ENCODE measurements at regions not wholly inside any gene's neighbourhood (a gene's known extent, or its start where the extent isn't known, plus 50 kb on each side); places are given as distances from the start of the nearest gene placed in this dataset.
A peak's percentile ranks its signal among the peaks of the same experiment; 100 is the strongest.

DNA sequence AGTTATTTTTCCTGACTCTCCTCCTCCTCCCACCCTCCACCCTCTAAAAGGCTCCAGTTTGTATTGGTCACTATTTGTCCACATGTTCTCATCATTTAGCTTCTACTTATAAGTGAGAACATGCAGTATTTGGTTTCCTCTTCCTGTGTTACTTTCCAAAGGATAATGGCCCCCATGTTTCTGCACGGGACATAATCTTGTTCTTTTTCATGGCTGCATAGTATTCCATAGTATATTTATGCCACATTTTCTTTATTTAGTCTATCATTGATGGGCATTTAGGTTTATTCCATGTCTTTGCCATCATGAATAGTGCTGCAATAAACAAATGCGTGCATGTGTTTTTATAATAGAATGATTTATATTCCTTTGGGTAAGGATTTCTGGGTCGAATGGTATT lies 167.3 kb upstream of the GRID2 start:
- DNase-seq = no peak
- Histone ChIP-seq H3K4me2 (no peak overlapping the region), H3K36me3 (ENCODE audit: low read depth) (no peaks in the 10 kb centered on the region), H2AFZ (no peak overlapping the region), H3K9me3 (ENCODE audit: insufficient read depth, low read depth) (no peaks in the 10 kb centered on the region), H3K4me3 (no peak overlapping the region), H3K27me3 (ENCODE audit: insufficient read depth, low read depth) (no peaks in the 10 kb centered on the region), H3K9me2 (ENCODE audit: insufficient read depth) (no peaks in the 10 kb centered on the region), H3F3A (ENCODE audit: insufficient read depth, low read depth) (no peaks in the 10 kb centered on the region), H3K4me1 (replicated peaks; ENCODE audit: insufficient read depth) (no peaks in the 10 kb centered on the region), H4K20me1 (ENCODE audit: insufficient read depth) (no peaks in the 10 kb centered on the region), H3K27ac (no peak overlapping the region), H3K79me2 (ENCODE audit: low read depth) (no peaks in the 10 kb centered on the region)
- no TSS peak for BruUV-seq (replicated peaks)
- ChIA-PET POLR2A (ENCODE audit: unreplicated experiment) (no interaction called here), CTCF (no interaction called here)
- TF ChIP-seq, protein P1, sequence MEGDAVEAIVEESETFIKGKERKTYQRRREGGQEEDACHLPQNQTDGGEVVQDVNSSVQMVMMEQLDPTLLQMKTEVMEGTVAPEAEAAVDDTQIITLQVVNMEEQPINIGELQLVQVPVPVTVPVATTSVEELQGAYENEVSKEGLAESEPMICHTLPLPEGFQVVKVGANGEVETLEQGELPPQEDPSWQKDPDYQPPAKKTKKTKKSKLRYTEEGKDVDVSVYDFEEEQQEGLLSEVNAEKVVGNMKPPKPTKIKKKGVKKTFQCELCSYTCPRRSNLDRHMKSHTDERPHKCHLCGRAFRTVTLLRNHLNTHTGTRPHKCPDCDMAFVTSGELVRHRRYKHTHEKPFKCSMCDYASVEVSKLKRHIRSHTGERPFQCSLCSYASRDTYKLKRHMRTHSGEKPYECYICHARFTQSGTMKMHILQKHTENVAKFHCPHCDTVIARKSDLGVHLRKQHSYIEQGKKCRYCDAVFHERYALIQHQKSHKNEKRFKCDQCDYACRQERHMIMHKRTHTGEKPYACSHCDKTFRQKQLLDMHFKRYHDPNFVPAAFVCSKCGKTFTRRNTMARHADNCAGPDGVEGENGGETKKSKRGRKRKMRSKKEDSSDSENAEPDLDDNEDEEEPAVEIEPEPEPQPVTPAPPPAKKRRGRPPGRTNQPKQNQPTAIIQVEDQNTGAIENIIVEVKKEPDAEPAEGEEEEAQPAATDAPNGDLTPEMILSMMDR (conservative IDR thresholded peaks at IDR 0.05) = no peak
- no peak for TF ChIP-seq EZH2 (IDR thresholded peaks at IDR 0.05; ENCODE audit: low read depth)
- intact Hi-C loops (cut with micrococcal nuclease; ENCODE audit: unreplicated experiment) = no loop called here

DNA sequence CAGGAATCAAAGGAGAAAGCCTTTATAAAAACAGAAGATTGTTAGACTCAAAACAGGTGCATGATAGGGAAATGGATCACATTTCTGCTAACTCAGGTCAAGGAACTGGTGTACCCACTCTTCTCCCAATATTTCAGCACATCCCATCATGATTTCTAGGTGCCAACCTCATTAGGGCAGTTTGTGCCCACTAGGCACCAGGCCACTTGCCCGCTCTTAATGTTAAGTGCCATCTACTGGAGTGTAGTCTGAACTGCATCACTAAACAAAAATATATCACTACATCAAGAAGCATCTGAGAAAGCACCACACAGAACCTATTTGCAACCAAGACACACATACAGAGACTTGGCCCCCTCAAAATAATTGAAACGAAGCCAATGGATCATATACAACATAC lies 140.4 kb upstream of the GRID2 start:
- intact Hi-C loops (cut with micrococcal nuclease; ENCODE audit: unreplicated experiment) = no loop called here
- Histone ChIP-seq H2AFZ (no peak overlapping the region), H4K20me1 (ENCODE audit: insufficient read depth) (no peaks in the 10 kb centered on the region), H3K4me2 (no peak overlapping the region), H3K27me3 (ENCODE audit: insufficient read depth, low read depth) (no peaks in the 10 kb centered on the region), H3K4me1 (replicated peaks; ENCODE audit: insufficient read depth) (no peaks in the 10 kb centered on the region), H3K9me2 (ENCODE audit: insufficient read depth) (no peaks in the 10 kb centered on the region), H3K27ac (no peak overlapping the region), H3K79me2 (ENCODE audit: low read depth) (no peaks in the 10 kb centered on the region), H3F3A (ENCODE audit: insufficient read depth, low read depth) (no peaks in the 10 kb centered on the region), H3K9me3 (ENCODE audit: insufficient read depth, low read depth) (no peaks in the 10 kb centered on the region), H3K36me3 (ENCODE audit: low read depth) (no peaks in the 10 kb centered on the region), H3K4me3 (no peak overlapping the region)
- CTCF ChIA-PET = no interaction called here
- BruUV-seq (replicated peaks) = no TSS peak
- POLR2A ChIA-PET (ENCODE audit: unreplicated experiment) = no interaction called here
- TF ChIP-seq, protein P1 (conservative IDR thresholded peaks at IDR 0.05) = peak; percentile 44; the same call in 1 of the 2 replicates
- no peak for TF ChIP-seq EZH2 (IDR thresholded peaks at IDR 0.05; ENCODE audit: low read depth)
- no peak for DNase-seq

DNA sequence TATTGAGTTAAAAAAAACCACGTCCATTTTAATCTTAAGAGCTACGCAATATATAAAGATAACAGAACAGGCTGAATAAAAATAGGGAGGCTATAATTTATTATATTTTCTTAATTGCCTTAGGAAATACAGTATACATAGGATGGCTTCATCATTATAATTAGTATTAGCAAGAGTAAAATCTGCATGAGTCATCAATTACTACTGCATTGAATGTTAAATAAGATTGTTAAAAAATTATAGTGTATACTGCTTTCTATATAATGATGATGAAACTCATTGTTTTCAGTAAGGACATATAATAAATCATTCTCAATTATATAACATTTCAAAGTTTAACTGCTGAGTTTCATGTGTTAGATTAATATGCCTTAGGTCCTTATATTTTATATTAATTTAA lies 133.4 kb upstream of the GRID2 start:
- no peaks in the 10 kb centered on the region for H3F3A ChIP-seq (ENCODE audit: insufficient read depth, low read depth)
- no peak for DNase-seq
- no peaks in the 10 kb centered on the region for H3K79me2 ChIP-seq (ENCODE audit: low read depth)
- no peaks in the 10 kb centered on the region for H3K36me3 ChIP-seq (ENCODE audit: low read depth)
- H4K20me1 ChIP-seq (ENCODE audit: insufficient read depth) = no peaks in the 10 kb centered on the region
- H3K4me2 ChIP-seq = no peak overlapping the region
- no peak overlapping the region for H2AFZ ChIP-seq
- BruUV-seq (replicated peaks) = no TSS peak
- ChIA-PET CTCF (no interaction called here), POLR2A (ENCODE audit: unreplicated experiment) (no interaction called here)
- no peaks in the 10 kb centered on the region for H3K4me1 ChIP-seq (replicated peaks; ENCODE audit: insufficient read depth)
- H3K4me3 ChIP-seq = no peak overlapping the region
- H3K27ac ChIP-seq = no peak overlapping the region
- H3K27me3 ChIP-seq (ENCODE audit: insufficient read depth, low read depth) = no peaks in the 10 kb centered on the region
- TF ChIP-seq, protein P1 (conservative IDR thresholded peaks at IDR 0.05) = no peak
- TF ChIP-seq EZH2 (IDR thresholded peaks at IDR 0.05; ENCODE audit: low read depth) = no peak
- intact Hi-C loops (cut with micrococcal nuclease; ENCODE audit: unreplicated experiment) = no loop called here
- no peaks in the 10 kb centered on the region for H3K9me2 ChIP-seq (ENCODE audit: insufficient read depth)
- no peaks in the 10 kb centered on the region for H3K9me3 ChIP-seq (ENCODE audit: insufficient read depth, low read depth)

Measured in PC-9 (cell line).